Activated T-helper 1 cell treated with anti-CD3 and anti-CD28 coated beads, Interleukin-12 subunit alpha, Interleukin-12 subunit beta, Interleukin-2, Interleukin-4 antibody, amounts not matched to agents 30 ng/mL and 10 ng/mL and 1 ng/mL, durations not matched to agents 14 hours and 24 hours and 36 hours (primary cell): ENCODE measurements at regions not wholly inside any gene's neighbourhood (a gene's known extent, or its start where the extent isn't known, plus 50 kb on each side); places are given as distances from the start of the nearest gene placed in this dataset.
A peak's percentile ranks its signal among the peaks of the same experiment; 100 is the strongest.

Experiments used
- DNase-seq: peaks from one replicate; pipeline ENCODE4 v3.0.0; 2021; ENCODE audit warnings: low spot score
- H3K27ac Mint-ChIP-seq: one replicate; pipeline ENCODE4 v1.8.0; 2021; ENCODE audit warnings: mild to moderate bottlenecking, mixed read lengths
- H3K27me3 Mint-ChIP-seq: one replicate; pipeline ENCODE4 v1.8.0; 2022; ENCODE audit warnings: mild to moderate bottlenecking, moderate library complexity, mixed read lengths; ENCODE audit not compliant: insufficient read depth
- H3K36me3 Mint-ChIP-seq: one replicate; pipeline ENCODE4 v1.8.0; 2021; ENCODE audit warnings: low read depth, mixed read lengths
- H3K4me1 Mint-ChIP-seq: one replicate; pipeline ENCODE4 v1.8.0; 2021; ENCODE audit warnings: low read depth, mixed read lengths
- H3K4me3 Mint-ChIP-seq: one replicate; pipeline ENCODE4 v1.8.0; 2021; ENCODE audit warnings: mild to moderate bottlenecking, moderate library complexity, mixed read lengths
- H3K9me3 Mint-ChIP-seq: one replicate; pipeline ENCODE4 v1.8.0; 2021; ENCODE audit warnings: mixed read lengths
- intact Hi-C: fragments of 100-400 bp; cut with micrococcal nuclease; formaldehyde crosslinking; loops from one replicate; pipeline ENCODE4 v1.15.1; 2024

GRCh38 chr2:160650196-160651118 is 156.8 kb upstream of the RBMS1 start:
- H3K4me3 Mint-ChIP-seq, result no peak overlapping the region
- H3K27me3 Mint-ChIP-seq, result peaks cover 3% of the 10 kb centered on the region
- H3K36me3 Mint-ChIP-seq, result no peaks in the 10 kb centered on the region
- intact Hi-C loops, result loop anchor here (5.0 kb wide), 3 partner anchors 163 to 428 kb away; no protein-coding TSS in a partner anchor
- H3K27ac Mint-ChIP-seq, result no peak overlapping the region
- no peaks in the 10 kb centered on the region for H3K9me3 Mint-ChIP-seq
- DNase-seq, result no peak
- peaks cover 20% of the 10 kb centered on the region for H3K4me1 Mint-ChIP-seq

DNA sequence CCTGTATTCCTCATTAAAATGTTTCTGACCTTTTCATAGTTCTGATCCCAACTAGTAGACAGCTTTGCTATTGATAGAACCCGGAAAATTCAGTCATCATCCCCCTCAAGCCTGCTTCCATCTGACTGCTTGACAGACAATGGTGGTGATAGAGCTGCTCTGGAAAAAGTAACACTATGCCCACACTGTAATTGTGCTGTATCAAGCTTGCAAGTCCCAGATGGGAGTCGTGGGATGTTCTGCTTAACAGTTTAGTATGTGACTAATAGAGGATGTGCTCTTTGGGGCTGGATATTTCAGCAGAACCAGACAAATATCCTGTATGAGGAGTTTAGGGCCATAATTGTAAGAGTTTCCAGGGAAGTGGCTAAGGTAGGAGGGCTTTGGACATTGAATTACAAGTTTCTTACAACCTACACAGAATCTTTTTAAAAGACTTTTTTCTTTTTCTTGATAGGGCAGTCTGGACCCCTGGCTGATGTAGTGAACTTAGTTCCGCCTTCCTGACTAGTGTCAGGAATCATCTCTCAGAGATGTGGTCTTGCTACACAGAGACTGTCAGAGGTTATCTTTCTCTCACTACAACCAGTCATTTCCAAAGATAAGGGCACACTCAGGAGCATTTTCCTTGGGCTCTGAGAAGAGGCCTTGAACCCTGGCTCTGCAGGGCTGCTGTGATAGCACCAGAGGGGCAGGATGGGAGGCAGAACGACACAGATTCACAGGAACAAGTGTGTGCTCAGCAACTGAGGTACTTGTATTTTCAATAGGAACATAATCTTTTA is 158.0 kb upstream of the RBMS1 start:
- no peak for DNase-seq
- no peaks in the 10 kb centered on the region for H3K9me3 Mint-ChIP-seq
- no peaks in the 10 kb centered on the region for H3K36me3 Mint-ChIP-seq
- H3K4me1 Mint-ChIP-seq, result peaks cover 20% of the 10 kb centered on the region
- intact Hi-C loops, result loop anchor here (1.0 to 5.0 kb wide), 5 partner anchors 15 to 429 kb away; no protein-coding TSS in a partner anchor
- H3K27me3 Mint-ChIP-seq, result no peaks in the 10 kb centered on the region
- H3K4me3 Mint-ChIP-seq, result no peak overlapping the region
- no peak overlapping the region for H3K27ac Mint-ChIP-seq

DNA sequence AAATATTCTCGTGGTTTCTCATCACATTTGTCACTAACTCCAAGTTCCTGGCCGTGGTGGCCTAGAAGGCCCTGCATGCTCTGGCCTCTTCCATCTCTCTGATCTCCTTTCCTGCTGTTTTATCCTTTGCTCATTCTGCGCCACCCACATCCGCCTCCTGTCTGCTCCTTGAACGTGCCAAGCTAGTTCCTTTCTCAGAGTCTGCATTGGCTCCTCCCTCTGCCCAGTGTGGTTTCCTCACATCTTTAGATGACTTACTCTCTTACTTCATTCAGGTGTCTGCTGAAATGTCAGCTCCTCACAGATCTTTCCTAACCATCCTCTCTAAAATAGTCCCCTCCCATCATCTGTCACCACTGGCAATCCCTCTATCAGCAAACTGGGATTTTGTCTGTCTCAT is 158.6 kb upstream of the RBMS1 start:
- H3K27me3 Mint-ChIP-seq, result peaks cover 4% of the 10 kb centered on the region
- H3K4me3 Mint-ChIP-seq, result peak overlapping the region; percentile 4
- H3K27ac Mint-ChIP-seq, result peak overlapping the region; percentile 27

GRCh38 chr2:160657196-160657595 is 163.6 kb upstream of the RBMS1 start:
- no peaks in the 10 kb centered on the region for H3K9me3 Mint-ChIP-seq
- H3K36me3 Mint-ChIP-seq, result no peaks in the 10 kb centered on the region
- no peak overlapping the region for H3K4me3 Mint-ChIP-seq
- H3K27me3 Mint-ChIP-seq, result peaks cover 25% of the 10 kb centered on the region
- H3K27ac Mint-ChIP-seq, result no peak overlapping the region
- H3K4me1 Mint-ChIP-seq, result peaks cover 10% of the 10 kb centered on the region
- no peak for DNase-seq
- intact Hi-C loops, result no loop called here

More for the DNA sequence above, 158.6 kb upstream of the RBMS1 start:
- intact Hi-C loops, result loop anchor here (1.0 to 5.0 kb wide), 5 partner anchors 14 to 430 kb away; no protein-coding TSS in a partner anchor
- Mint-ChIP-seq H3K4me1 (peaks cover 20% of the 10 kb centered on the region), H3K9me3 (no peaks in the 10 kb centered on the region), H3K36me3 (no peaks in the 10 kb centered on the region)
- DNase-seq, result peak; percentile 48

GRCh38 chr2:160658851-160659250 is 165.2 kb upstream of the RBMS1 start:
- H3K9me3 Mint-ChIP-seq, result no peaks in the 10 kb centered on the region
- no peaks in the 10 kb centered on the region for H3K36me3 Mint-ChIP-seq
- no peak overlapping the region for H3K27ac Mint-ChIP-seq
- peaks cover 25% of the 10 kb centered on the region for H3K27me3 Mint-ChIP-seq
- no peaks in the 10 kb centered on the region for H3K4me1 Mint-ChIP-seq
- DNase-seq, result no peak
- H3K4me3 Mint-ChIP-seq, result no peak overlapping the region
- intact Hi-C loops, result no loop called here

DNA sequence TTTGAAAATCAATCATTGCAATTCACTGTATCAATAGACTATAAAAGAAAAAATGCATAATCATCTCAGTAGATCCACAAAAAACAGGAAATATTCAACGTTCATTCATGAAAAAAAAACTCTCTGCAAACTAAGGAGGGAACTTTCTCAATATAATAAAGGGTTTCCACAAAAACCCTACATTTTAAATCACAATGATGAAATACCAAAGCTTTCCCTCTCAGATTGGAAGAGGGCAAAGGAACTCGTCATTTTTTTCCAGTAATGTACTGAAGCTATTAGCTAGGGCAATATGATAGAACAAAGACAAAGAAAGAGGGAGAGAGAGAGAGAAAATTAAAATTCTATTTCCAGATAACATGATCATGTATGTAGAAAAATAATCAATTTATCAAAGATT is 167.1 kb upstream of the RBMS1 start:
- intact Hi-C loops, result no loop called here
- H3K27ac Mint-ChIP-seq, result no peak overlapping the region
- H3K9me3 Mint-ChIP-seq, result no peaks in the 10 kb centered on the region
- peaks cover 2% of the 10 kb centered on the region for H3K4me1 Mint-ChIP-seq
- no peak overlapping the region for H3K4me3 Mint-ChIP-seq
- peaks cover 25% of the 10 kb centered on the region for H3K27me3 Mint-ChIP-seq
- H3K36me3 Mint-ChIP-seq, result no peaks in the 10 kb centered on the region
- DNase-seq, result no peak

DNA sequence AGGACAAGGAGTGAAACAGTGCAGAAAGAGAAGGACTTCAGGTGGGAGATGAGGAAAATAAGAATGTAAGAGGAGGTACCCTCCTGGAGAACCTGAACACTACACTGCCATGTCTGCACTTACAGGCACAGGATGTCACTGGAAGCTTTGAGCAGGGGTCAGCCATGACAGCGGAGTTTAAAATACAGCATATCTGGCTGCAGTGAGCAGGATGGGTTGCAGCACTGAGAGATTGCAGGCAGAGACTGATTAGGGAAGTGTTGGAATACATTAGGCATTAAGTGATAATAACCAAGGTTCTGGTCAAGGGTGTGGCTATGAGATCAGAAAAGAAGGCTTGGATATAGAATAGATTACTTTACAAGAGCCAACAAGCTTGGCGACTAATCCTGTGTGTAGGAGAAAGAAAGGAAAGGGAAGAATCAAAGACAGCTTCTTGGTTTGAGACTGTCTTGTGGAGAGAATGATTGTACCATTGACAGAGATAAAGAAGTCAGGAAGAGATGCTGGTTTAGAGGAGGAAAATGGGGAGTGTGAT is 171.1 kb upstream of the RBMS1 start:
- H3K36me3 Mint-ChIP-seq, result no peaks in the 10 kb centered on the region
- H3K9me3 Mint-ChIP-seq, result no peaks in the 10 kb centered on the region
- intact Hi-C loops, result loop anchor here (5.0 kb wide), 2 partner anchors 237 to 503 kb away; no protein-coding TSS in a partner anchor
- H3K4me1 Mint-ChIP-seq, result peaks cover 21% of the 10 kb centered on the region
- no peak overlapping the region for H3K4me3 Mint-ChIP-seq
- H3K27me3 Mint-ChIP-seq, result peaks cover 8% of the 10 kb centered on the region
- H3K27ac Mint-ChIP-seq, result no peak overlapping the region
- no peak for DNase-seq

DNA sequence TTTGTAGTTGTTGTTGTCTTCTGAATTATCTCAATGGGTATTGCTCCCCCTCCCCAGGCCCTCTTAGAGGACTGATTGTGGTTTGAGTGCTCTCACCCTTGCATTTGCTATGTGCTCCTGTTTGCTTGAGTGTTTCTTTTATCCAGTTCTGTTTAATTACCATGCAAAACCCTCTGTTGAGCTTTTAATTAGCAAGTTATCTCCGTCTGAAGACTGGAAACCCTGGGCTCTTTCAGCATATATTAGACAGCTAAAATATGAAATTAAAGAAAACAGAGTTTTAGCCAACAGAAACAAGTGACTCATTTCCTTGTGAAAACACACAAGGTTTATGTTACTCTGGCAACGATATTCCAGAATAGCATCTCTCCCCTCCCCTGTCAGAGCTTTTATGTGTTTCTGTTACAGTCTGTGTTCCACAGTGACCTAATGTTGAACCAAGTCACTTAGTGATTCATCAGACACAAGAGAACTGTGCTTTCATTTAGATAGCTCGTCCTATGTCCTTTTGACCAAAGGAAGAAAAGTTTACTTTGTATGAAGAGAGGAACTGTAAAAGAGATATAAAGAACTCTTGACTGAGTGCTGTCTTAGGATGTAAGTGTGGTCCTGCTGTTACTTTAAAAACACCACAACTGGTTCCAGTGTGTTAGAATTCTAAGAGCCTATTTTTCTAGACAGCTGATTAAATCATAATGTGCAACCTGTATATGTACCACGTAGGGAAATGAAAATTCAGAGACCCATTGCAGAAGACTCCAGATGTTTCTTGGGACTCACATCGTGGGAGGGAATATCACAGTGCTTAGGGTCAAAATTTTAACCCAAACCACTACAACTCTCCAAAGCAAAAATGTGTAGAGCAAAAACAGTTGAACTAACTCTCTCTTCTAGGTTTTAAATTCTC is 172.8 kb upstream of the RBMS1 start:
- intact Hi-C loops, result loop anchor here (1.0 to 5.0 kb wide), 3 partner anchors 14 to 501 kb away; no protein-coding TSS in a partner anchor
- Mint-ChIP-seq H3K4me3 (no peak overlapping the region), H3K27me3 (no peaks in the 10 kb centered on the region), H3K36me3 (no peaks in the 10 kb centered on the region), H3K4me1 (peaks cover 21% of the 10 kb centered on the region), H3K9me3 (no peaks in the 10 kb centered on the region), H3K27ac (peak overlapping the region; percentile 36)
- no peak for DNase-seq

- intact Hi-C loops, result loop anchor here (5.0 kb wide), 2 partner anchors 241 to 499 kb away; no protein-coding TSS in a partner anchor
- H3K9me3 Mint-ChIP-seq, result no peaks in the 10 kb centered on the region
- no peak overlapping the region for H3K4me3 Mint-ChIP-seq
- H3K36me3 Mint-ChIP-seq, result no peaks in the 10 kb centered on the region
- no peak overlapping the region for H3K27ac Mint-ChIP-seq
- H3K27me3 Mint-ChIP-seq, result no peaks in the 10 kb centered on the region
- no peak for DNase-seq
- H3K4me1 Mint-ChIP-seq, result peaks cover 21% of the 10 kb centered on the region
These were observed 174.2 kb upstream of the RBMS1 start for GRCh38 chr2:160667811-160668210.

GRCh38 chr2:160670618-160671017 is 177.0 kb upstream of the RBMS1 start:
- no peak for DNase-seq

DNA sequence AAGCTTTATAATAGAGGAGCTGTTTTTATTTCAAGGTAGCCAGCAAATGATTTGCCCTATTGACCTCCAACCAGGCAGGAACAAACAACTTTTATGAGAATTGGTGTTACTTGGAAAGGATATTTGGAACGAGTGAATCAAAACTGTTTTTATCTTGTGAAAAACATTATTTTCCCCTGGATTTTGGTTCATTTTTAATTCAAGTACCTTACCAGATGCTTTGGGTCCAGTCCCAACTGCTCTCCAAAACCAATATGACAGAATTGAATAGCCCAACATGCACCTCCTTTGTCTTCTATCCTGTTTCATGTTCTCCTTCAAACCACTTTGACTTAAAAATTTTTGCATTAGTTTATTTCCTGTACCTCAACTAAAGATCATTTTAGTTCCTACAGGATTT is 178.6 kb upstream of the RBMS1 start:
- Mint-ChIP-seq H3K4me3 (no peak overlapping the region), H3K4me1 (peaks cover 4% of the 10 kb centered on the region), H3K9me3 (no peaks in the 10 kb centered on the region), H3K27me3 (peaks cover 7% of the 10 kb centered on the region), H3K27ac (no peak overlapping the region), H3K36me3 (no peaks in the 10 kb centered on the region)
- intact Hi-C loops, result no loop called here
- no peak for DNase-seq

More at GRCh38 chr2:160670618-160671017, 177.0 kb upstream of the RBMS1 start:
- no peak overlapping the region for H3K27ac Mint-ChIP-seq
- H3K9me3 Mint-ChIP-seq, result no peaks in the 10 kb centered on the region
- no peaks in the 10 kb centered on the region for H3K36me3 Mint-ChIP-seq
- no peak overlapping the region for H3K4me3 Mint-ChIP-seq
- intact Hi-C loops, result no loop called here
- peaks cover 7% of the 10 kb centered on the region for H3K27me3 Mint-ChIP-seq
- peaks cover 20% of the 10 kb centered on the region for H3K4me1 Mint-ChIP-seq
